NCI-H187 (cell line): ENCODE measurements at regions not wholly inside any gene's neighbourhood (a gene's known extent, or its start where the extent isn't known, plus 50 kb on each side); places are given as distances from the start of the nearest gene placed in this dataset.
"Not testable (repeated sequence)": the region's sequence is repeated elsewhere in the genome, so short reads cannot be mapped to it uniquely, and the experiment has no call there.

Experiments
- DNase-seq, 2 experiments: peaks; one replicate each; lab custom pipeline; 2025; lab: John Stamatoyannopoulos, UW

GRCh38 chr20:52098186-52098585 is 93.4 kb downstream of the ZFP64 start:
- DNase-seq = no peak

DNA sequence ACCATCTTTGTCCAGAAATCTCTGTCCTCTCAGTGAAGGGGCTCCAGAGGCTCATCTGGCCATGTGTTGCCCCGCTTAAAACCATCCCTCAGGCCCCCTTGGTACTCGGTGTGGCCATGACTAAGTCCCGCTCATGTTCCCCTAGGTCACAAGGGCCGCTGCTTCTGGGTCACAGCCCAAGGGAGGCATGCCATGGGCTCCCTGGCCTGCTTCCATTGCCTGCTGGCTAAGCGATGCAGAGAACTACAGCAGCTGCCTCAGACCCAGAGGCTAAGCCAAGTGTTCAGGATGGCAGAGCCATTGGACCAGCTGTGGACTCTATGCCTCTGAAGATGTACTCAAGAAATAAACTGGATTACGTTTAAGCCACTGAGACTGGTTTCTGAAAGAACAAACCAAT is 95.5 kb downstream of the ZFP64 start:
- DNase-seq = no peak

DNA sequence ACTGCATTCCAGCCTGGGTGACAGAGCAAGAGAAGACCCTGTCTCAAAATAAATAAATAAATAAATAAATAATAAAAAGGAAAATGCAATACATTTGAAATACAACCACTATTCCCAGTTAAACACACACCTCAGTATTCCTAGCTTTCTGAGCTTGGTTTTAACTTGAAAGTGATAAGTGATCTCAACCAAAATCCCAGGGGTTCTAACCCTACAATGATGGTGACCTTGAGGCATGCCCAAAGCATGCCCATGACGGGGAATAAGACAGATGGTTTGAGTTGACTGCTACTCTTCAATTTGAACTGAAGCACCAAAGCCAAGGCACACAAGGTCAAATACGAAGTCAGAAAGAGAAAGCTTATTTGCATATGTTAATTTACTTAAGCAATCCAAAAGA is 96.9 kb downstream of the ZFP64 start:
- DNase-seq = no peak

- no peak for DNase-seq
These were observed 98.0 kb downstream of the ZFP64 start for GRCh38 chr20:52093575-52093974.

GRCh38 chr20:52090035-52090434 is 101.5 kb downstream of the ZFP64 start:
- DNase-seq = no peak

GRCh38 chr20:52087471-52087870 is 104.1 kb downstream of the ZFP64 start:
- no peak for DNase-seq

DNA sequence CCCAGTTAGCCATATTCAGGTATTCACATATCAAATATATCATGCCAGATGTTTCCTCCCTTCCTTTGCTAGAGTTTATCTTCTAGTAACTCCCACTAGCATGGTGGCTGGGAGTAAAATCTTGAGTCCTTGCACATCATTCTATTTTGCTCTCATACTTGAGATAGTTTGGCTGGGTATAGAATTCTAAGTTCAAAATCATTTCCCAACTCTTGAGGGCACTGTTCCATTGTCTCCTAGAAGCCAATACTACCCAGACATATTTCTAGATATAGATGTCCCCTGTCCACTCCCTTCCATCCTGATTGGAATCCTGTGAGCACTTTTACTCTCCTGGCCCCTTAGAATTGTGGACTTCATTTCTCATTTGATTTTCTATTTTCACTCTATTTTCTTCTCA is 104.7 kb downstream of the ZFP64 start:
- no peak for DNase-seq

GRCh38 chr20:52084727-52085126 is 106.9 kb downstream of the ZFP64 start:
- no peak for DNase-seq

DNA sequence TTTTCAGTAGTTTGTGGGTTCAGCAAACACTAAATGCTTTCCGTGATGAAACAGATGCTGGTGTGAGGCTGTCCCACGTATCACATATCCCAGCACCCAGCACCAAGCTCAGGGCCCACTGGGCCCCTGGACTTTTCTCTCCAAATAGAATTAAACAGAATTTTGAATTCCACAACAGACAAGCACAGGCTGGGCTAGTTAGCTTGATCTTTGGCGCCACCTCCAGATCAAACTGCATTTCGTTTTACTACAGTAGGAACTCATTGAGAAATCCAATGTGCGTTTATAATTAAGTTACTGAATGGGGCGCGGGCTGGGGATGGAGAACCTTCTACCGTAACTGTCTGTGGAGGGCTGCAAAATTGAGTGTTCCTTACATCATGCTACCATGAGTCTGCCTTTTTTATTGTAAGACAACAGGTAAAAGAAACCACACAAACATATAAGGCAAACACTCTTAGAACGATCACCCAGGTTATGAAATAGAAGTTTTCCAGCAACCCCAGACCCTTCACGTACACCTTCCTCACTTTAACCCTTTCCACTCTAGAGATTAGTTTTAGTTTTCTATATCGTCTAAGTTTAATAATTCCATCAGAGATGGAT is 107.8 kb downstream of the ZFP64 start:
- peak in 1 of 2 experiments; percentile 10 for DNase-seq

- DNase-seq = no peak
These were observed 109.0 kb downstream of the ZFP64 start for GRCh38 chr20:52082612-52083011.

- no peak for DNase-seq
These were observed 109.8 kb downstream of the ZFP64 start for GRCh38 chr20:52081791-52082190.

DNA sequence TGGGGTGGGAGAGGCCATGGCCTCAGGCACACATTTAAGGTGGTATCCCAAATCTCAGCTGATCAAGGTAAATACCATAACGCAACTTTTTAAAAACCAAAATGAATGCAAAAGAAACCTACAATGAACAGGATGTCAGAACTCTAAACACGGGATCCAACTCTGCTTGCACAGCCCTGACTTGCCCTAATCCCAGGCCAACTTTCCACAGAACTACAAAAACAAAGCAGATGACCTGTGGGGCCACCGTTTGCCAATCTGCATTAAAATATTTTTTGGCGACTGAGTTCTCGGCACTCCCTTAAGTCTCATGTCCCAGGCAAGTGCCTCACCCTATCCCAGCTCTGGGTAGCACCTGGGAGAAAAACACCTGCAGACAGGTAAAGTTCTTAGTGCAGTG is 110.5 kb downstream of the ZFP64 start:
- no peak for DNase-seq

DNA sequence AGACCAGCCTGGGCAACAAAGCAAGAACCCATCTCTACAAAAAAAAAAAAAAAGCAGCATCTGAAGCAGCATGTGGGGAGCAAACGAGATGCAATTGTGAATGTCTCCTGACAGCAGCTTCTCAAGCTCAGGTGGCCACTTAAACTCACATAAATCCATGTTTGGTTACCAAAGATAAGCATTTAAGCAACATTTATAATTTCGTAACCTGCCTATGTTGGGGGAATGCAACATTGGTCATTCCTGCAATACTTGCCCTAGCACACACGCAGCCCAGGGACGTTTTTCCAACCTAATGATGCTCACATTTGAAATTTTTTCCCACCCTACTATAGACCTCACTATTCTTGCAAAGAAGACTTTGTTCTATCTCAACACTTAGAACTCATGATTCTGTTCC is 113.3 kb downstream of the ZFP64 start:
- no peak for DNase-seq

DNA sequence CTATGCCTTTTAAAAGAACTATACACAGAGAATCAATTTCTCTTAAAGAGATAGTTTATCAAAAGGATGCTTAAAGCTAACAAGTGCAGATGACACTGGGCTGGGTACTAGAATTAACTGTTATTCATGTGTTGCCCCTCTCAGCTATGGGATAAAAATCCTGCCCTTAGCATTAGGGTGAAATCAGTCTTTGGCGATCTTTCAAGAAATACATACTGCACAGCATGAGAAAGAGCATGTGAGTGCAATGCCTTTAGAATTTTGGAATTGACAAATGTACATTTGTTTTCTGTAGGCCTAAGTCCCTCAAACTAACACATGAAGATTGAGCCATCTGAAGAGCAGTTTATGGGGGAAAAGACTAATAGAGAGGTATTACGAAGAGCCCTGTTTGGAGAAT is 115.4 kb downstream of the ZFP64 start:
- no peak for DNase-seq

DNA sequence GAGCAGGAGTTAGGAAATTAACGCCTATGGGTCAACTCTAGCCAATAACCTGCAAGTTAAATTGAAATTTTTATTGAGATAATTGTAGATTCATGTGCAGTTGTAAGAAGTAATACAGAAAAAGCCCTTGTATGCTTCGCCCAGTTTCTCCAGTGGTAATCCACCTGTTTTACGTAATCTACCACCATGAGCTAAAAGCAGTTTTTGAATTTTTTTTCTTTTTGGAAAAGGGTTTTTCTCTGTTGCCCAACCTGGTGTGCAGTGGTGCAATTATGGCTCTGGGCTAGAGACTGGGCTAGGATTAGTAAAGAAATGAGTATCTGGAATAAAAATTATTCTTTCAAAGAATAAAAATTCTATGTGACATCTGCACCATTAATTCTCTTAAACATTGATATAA is 116.2 kb downstream of the ZFP64 start:
- DNase-seq = no peak

GRCh38 chr20:52071136-52071535 is 120.4 kb downstream of the ZFP64 start:
- DNase-seq = no peak

DNA sequence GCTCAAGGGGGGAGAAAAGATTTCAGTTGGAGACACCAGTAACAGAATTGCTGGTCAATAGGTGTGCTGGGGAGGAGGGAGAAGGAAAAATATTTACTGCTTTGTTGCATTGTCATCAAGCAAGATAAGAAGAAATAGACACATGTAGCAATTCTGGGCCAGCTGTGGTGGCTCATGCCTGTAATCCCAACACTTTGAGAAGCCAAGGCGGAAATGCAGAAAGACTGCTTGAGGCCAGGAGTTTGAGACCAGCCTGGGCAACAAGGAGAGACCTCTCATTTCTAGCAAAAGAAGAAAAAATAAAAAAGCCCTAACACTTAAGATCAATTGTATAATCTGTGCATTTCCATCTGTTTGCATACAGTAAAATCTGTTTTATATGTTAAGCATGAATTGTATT is 126.6 kb downstream of the ZFP64 start:
- no peak for DNase-seq

DNA sequence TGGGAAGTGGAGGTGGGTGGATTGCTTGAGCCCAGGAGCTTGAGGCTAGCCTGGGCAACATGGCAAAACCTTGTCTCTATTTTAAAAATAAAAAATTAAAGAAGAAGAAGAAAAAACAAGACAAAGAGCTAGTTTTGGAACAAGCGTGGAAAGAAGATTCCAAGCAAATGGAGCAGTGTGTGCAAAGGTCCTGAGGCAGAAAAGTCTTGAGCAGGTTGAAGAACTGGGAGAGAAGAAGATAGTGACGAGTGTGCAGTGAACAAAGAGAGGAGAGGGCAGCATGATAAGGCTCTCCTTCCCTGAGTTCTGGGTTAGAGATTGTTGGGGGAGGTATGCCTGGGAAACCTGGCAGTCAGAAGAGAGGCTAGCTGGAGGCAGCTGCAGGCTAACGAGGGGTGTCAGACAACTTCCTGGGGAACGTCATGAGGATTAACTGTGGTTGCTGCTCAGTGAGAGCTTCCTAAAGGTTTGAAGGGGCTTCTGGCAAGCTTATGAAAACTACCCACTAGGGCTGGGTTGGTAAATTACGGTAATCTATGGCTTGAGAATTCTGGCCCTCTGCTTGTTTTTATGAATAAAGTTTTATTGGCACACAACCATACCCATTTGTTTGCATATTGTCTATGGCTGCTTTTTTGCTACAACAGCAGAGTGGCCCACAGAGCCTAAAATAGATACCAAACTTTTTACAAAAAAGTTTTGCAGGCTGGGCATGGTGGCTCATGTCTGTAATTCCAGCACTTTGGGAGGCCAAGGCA is 128.9 kb downstream of the ZFP64 start:
- DNase-seq = no peak

- DNase-seq = no peak
These were observed 130.5 kb downstream of the ZFP64 start for GRCh38 chr20:52060794-52061714.

DNA sequence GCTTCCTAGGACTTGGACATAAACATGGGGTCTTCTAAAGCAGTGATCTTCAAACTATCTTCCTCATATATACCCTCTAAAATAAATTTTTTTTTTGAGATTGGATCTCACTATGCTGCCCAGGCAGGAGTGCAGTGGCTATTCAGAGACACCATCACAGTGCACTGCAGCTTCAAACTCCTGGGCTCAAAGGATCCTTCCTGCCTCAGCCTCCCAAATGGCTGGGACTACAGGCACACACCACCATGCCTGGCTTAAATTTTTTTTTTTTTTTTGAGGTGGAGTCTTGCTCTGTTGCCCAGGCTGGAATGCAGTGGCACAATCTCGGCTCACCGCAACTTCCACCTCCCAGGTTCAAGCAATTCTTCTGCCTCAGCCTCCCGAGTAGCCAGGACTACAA is 134.4 kb downstream of the ZFP64 start:
- DNase-seq = not testable (repeated sequence)

DNA sequence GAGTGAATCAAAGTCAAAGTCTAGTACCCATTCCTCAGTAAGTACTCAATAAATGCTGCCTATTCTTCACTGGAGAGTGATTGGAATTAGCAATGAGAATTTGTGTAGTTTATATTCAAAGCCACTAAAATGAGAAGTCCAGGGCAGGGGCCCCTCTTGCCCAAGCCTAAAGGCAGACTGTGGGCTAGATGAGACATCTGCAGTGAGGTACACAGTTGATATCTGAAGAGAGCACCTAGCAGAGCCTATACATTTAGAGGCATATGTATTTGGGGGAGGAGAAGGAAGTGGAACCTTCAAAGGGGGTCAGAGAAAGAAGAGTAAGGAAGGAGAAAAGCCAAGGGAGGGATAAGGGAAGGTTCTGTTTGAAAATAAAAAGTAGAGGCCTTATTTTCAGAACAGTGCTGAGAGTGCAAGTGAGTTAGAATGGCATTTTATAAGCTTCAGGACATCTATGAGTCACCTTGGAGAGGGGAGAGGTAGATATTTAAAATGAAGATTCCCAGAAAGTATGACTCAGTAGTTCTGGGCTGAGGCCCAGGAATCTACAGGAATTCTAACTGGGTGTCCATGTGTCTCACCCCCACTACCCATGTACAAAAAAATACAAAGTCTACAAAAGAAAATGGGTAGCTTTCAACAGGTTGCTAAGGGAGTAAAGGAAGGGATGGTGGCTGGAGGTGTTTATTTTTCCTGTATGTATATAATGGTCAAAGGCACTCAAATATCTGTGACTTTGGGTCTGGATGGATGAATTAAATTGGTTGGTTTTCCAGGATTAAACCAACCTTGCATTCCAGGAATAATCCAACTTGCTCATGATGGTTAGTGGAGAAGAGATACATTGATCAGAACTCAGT is 135.1 kb downstream of the ZFP64 start:
- DNase-seq = no peak

DNA sequence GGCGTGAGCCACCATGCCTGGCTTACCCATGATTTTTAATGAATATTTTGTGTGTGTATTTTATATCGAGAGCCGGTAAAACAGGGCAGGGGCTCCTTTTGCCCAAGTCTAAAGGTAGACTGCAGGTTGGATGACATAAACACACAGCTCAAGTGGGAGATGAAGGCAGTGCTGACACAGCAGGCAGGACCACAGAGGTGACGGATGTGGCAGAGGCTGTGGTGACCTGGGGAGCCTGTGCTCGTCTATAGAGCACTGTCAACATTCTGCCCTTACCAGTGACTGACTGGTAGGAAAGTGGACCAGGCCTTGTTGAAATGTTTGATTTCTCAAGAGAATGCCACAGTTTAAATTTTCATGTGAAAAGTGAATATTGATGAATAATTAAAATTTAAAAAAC is 137.5 kb downstream of the ZFP64 start:
- no peak for DNase-seq
